ENCODE measurements at regions not wholly inside any gene's neighbourhood (a gene's known extent, or its start where the extent isn't known, plus 50 kb on each side); places are given as distances from the start of the nearest gene placed in this dataset.
"Not testable (repeated sequence)": the region's sequence is repeated elsewhere in the genome, so short reads cannot be mapped to it uniquely, and the experiment has no call there.

DNA sequence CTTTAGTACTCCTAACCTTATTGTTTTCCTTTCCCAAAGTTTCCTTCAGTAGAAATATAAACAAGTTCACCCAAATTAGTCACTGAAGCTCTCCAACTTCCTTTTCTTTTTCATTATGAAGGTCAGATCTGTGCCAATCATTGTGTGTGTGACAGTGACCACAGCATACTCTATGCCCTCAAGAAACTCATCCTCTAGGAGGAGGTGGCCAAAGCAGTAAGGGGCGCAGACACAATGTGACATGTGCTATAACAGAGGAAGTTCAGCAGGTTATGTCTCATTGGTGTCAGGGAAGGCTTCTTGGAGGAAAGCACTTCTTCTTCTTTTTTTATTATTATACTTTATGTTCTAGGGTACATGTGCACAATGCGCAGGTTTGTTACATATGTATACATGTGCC is 60.0 kb upstream of the PSME4 start:
- H3K27me3 ChIP-seq (ENCODE audit: control insufficient read depth, insufficient read depth, low read length) = no peaks in the 10 kb centered on the region
- TF ChIP-seq, protein P1, sequence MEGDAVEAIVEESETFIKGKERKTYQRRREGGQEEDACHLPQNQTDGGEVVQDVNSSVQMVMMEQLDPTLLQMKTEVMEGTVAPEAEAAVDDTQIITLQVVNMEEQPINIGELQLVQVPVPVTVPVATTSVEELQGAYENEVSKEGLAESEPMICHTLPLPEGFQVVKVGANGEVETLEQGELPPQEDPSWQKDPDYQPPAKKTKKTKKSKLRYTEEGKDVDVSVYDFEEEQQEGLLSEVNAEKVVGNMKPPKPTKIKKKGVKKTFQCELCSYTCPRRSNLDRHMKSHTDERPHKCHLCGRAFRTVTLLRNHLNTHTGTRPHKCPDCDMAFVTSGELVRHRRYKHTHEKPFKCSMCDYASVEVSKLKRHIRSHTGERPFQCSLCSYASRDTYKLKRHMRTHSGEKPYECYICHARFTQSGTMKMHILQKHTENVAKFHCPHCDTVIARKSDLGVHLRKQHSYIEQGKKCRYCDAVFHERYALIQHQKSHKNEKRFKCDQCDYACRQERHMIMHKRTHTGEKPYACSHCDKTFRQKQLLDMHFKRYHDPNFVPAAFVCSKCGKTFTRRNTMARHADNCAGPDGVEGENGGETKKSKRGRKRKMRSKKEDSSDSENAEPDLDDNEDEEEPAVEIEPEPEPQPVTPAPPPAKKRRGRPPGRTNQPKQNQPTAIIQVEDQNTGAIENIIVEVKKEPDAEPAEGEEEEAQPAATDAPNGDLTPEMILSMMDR (IDR thresholded peaks at IDR 0.05; ENCODE audit: insufficient read depth, low read length, poor library complexity, severe bottlenecking) = no peak
- no peaks in the 10 kb centered on the region for H3K36me3 ChIP-seq (ENCODE audit: control insufficient read depth, insufficient read depth, low read length)
- no peak overlapping the region for H3K4me3 ChIP-seq (ENCODE audit: low read depth, low read length)
- DNase-seq (ENCODE audit: low read depth) = no peak

DNA sequence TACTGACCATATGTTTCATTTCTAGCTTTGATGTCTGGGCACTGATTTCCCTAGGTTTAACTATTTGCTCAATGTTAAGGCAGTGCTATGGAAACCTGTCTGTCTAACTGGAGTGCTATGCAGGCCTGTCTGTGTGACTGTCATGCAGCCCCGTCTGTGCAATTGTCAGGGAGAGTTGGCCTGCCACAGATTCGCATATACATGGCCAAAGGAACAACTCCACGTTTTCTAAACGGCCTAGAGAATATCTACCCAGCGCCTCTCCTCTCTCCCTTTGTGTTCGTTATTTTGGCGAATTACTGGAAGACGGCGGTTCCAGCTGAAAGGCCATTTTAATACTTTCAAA is 59.6 kb upstream of the PSME4 start:
- no peaks in the 10 kb centered on the region for H3K27me3 ChIP-seq (ENCODE audit: control insufficient read depth, insufficient read depth, low read length)
- DNase-seq (ENCODE audit: low read depth) = no peak
- H3K36me3 ChIP-seq (ENCODE audit: control insufficient read depth, insufficient read depth, low read length) = no peaks in the 10 kb centered on the region
- TF ChIP-seq, protein P1 (IDR thresholded peaks at IDR 0.05; ENCODE audit: insufficient read depth, low read length, poor library complexity, severe bottlenecking) = no peak
- no peak overlapping the region for H3K4me3 ChIP-seq (ENCODE audit: low read depth, low read length)

DNA sequence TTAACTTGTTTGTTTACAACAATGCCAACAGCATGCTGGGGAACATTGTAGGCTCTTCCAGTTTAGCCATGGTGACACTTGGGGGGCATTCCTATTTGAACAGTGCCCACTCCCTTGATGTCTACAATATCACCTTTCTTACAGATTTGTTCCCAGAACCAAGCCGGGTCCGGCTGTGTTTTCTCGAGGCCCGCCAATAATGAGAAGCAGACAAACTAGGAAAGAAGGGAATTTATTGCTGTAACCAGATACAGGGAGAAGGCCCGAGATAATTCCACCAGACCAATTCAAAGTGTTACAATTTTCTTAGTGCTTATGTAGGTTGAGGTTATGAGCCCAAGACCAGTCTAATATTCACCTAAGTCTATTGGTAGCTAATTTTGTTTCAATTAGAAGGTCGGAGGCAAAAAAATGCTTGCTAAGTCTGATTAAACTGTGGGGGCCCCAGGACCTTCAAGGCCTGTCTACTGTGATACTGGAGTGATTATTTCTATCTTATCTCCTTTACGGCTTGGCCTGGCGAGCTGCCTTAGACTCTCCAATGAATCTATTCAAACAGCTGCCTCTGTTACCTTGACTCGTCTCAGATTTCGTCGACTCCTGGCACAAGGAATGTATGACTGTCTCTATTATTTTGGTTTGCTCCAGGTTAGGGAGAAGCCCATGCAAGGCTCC is 59.1 kb upstream of the PSME4 start:
- H3K36me3 ChIP-seq (ENCODE audit: control insufficient read depth, insufficient read depth, low read length) = no peaks in the 10 kb centered on the region
- H3K4me3 ChIP-seq (ENCODE audit: low read depth, low read length) = no peak overlapping the region
- H3K27me3 ChIP-seq (ENCODE audit: control insufficient read depth, insufficient read depth, low read length) = no peaks in the 10 kb centered on the region
- DNase-seq (ENCODE audit: low read depth) = no peak
- TF ChIP-seq, protein P1 (IDR thresholded peaks at IDR 0.05; ENCODE audit: insufficient read depth, low read length, poor library complexity, severe bottlenecking) = no peak

DNA sequence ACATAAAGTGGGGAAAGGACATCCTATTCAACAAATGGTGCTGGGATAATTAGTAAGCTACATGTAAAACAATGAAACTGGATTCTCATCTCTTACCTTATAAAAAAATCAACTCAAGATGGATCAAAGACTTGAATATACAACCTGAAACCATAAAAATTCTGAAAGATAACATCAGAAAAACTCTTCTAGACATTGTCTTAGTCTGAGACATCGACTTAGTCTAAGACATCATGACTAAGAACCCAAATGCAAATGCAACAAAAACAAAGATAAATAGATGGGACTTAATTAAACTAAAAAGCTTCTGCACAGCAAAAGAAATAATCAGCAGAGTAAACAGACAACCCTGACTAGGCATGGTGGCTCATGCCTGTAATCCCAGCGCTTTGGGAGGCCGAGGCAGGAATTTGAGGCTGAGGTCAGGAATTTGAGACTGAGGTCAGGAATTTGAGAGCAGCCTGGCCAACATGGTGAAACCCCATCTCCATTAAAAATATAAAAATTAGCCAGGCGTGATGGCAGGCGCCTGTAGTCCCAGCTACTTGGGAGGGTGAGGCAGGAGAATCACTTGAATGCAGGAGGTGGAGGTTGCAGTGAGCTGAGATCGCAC is 54.8 kb upstream of the PSME4 start:
- not testable (repeated sequence) for H3K4me3 ChIP-seq (ENCODE audit: low read depth, low read length); H3K27me3 ChIP-seq (ENCODE audit: control insufficient read depth, insufficient read depth, low read length); DNase-seq (ENCODE audit: low read depth); H3K36me3 ChIP-seq (ENCODE audit: control insufficient read depth, insufficient read depth, low read length)

DNA sequence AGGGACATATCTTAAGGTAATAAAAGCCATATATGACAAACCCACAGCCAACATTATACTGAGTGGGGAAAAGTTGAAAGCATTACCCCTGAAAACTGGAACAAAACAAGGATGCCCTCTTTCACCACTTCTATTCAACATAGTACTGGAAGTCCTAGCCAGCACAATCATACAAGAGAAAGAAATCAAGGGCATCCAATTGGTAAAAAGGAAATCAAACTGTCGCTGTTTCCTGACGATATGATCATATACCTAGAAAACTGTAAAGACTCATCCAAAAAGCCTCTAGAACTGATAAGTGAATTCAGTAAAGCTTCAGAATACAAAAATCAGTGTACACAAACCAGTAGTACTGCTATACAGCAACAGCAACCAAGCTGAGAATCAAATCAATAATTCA is 53.8 kb upstream of the PSME4 start:
- no peak for DNase-seq (ENCODE audit: low read depth)
- Histone ChIP-seq H3K27me3 (ENCODE audit: control insufficient read depth, insufficient read depth, low read length) (no peaks in the 10 kb centered on the region), H3K36me3 (ENCODE audit: control insufficient read depth, insufficient read depth, low read length) (no peaks in the 10 kb centered on the region), H3K4me3 (ENCODE audit: low read depth, low read length) (no peak overlapping the region)
- TF ChIP-seq, protein P1 (IDR thresholded peaks at IDR 0.05; ENCODE audit: insufficient read depth, low read length, poor library complexity, severe bottlenecking) = no peak

DNA sequence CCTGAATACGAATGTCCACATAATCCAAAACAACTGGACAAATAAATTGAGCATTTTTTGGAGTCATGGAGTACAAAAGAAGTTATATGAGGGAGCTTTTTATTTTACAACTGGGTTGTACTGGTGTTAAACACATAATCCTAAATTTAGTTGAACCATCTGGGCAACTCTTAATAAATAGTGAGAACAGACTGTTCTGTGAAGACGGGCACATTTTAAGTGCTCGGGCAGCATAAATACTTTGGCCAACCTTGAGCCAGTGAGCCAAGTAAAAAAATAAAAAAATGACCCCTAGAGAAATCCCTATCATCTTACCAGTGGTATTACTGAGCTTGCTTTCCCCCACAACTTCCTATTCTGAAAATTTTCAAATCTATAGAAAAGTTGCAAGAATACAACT is 50.9 kb upstream of the PSME4 start:
- Histone ChIP-seq H3K36me3 (ENCODE audit: control insufficient read depth, insufficient read depth, low read length) (no peaks in the 10 kb centered on the region), H3K27me3 (ENCODE audit: control insufficient read depth, insufficient read depth, low read length) (no peaks in the 10 kb centered on the region), H3K4me3 (ENCODE audit: low read depth, low read length) (no peak overlapping the region)
- TF ChIP-seq, protein P1 (IDR thresholded peaks at IDR 0.05; ENCODE audit: insufficient read depth, low read length, poor library complexity, severe bottlenecking) = no peak
- no peak for DNase-seq (ENCODE audit: low read depth)

Measured in kidney epithelial cell (primary cell).